CD1c-positive myeloid dendritic cell (primary cell): ENCODE measurements at regions not wholly inside any gene's neighbourhood (a gene's known extent, or its start where the extent isn't known, plus 50 kb on each side); places are given as distances from the start of the nearest gene placed in this dataset.

Source experiments
- DNase-seq: peaks from one replicate; pipeline ENCODE4 v3.0.0-alpha.2; 2016; ENCODE audit errors: extremely low spot score

DNA sequence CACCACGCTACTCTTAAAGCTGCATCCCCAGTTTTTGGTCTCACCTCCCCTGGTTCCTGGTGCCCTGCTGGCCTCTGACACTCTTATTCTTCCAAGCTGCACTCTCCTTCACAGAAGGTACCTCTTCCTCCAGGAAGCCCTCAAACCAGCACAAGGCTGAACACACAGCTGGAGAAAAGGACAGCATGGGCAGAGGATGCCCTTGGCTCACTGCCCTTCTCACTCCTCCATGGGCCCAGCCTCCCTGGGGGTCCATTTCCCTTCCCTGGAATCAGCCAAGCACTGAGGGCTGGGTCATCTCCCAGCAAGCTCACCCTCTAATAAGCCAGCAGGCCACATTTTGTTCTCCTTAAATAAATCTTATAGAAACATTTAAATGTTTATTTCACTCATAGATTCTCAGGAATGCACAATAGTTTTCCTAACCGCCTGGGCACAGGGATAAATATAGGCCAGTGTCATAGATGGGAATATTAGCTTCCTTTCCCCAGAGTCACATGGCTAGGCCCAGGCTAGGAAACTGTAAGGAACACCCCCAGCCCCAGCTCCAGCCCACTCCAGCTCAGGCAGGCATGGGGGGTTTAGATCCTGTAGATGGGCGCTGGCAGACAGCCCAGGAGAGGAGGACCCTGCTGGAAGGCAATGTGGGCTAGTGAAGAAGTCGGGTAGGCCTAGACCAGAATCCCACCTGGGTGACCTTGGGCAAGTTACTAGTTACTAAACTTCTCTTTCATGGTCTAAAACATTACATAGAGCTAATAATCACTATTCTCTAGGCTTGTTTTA is 51.5 kb downstream of the IRAG1 start:
- no peak for DNase-seq

GRCh38 chr11:10641177-10641911 is 52.2 kb downstream of the IRAG1 start:
- DNase-seq: peak; percentile 69

- DNase-seq: peak; percentile 67
Measured at GRCh38 chr11:10640308-10640707, 53.2 kb downstream of the IRAG1 start.

DNA sequence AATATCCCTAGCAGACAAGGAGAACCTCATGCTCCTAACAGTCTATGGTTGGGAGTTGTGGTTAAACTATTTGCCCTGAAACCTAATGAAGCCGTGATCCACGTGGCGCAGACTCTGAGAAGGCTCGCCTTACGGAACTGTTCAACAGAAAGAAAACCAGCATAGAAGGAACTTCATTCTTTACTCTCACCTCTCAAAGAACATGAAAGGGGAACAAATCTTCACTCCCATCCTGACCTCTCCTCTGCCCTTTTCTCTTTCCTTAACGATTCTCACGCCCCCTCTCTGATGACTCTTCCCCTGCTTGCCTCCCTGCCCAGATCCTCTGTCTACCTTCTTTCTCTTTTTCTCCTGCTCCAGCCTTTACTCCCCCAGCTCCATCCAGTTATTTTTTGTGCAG is 54.2 kb downstream of the IRAG1 start:
- peak; percentile 62 for DNase-seq

DNA sequence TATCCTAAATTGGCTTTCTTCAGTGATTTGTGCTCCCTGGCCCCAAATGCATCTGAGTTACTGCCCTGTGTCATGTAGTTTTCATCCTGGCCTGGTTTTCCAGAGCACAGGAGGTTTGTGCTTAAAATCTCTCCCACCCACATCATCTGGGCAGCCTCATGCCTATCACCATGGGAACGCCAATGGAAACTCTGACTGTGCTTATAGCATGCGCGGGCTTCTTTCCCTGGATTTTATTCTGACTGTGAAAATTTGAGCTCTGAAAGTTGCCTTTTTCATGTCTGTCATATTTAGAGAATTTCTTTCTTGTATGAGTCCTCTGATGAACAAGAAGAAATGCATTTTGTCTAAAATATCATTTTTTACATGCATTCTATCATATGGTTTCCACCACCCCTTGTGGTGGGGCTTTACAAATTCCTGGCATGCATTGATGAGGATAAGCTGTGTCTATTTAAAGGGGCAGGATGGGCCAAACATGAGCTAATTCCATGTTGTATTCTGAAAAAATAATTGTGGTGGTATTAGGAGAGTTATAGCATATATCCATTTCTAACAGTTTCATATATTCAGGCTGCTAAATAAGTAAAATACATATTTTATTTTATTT is 55.1 kb downstream of the IRAG1 start:
- DNase-seq: no peak

GRCh38 chr11:10637731-10638151 is 55.8 kb downstream of the IRAG1 start:
- no peak for DNase-seq

DNA sequence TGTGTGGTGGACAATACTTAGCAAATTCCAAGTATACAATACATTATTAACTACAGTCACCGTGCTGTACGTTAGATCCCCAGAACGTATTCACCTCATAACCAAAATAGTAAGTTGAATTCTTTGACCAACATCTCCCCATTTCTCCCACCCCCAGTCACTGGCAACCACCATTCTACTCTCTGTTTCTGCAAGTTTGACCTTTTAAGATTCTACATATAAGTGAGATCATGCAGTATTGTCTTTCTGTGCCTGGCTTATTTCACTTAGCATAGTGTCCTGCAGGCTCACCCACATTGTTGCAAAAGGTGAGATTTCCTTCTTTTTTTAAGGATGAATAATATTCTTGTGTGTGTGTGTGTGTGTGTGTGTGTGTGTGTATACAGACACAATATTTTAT is 59.1 kb downstream of the IRAG1 start:
- DNase-seq: no peak

DNA sequence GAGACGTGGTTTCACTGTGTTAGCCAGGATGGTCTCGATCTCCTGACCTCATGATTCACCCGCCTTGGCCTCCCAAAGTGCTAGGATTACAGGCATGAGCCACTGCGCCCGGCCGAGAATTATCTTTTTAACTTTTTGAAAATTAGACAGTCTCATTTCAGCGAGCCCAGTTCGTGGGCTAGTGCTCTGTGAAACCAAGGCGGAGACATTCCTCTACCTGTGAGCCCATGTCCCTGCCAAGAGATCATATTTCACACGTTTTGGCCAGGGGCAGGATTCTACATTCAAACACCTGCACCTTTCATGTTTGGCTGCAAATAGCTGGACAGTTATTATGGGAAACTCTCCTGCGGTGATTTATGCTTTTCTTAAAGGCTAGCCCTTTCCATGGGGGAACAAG is 60.3 kb downstream of the IRAG1 start:
- DNase-seq: no peak

DNA sequence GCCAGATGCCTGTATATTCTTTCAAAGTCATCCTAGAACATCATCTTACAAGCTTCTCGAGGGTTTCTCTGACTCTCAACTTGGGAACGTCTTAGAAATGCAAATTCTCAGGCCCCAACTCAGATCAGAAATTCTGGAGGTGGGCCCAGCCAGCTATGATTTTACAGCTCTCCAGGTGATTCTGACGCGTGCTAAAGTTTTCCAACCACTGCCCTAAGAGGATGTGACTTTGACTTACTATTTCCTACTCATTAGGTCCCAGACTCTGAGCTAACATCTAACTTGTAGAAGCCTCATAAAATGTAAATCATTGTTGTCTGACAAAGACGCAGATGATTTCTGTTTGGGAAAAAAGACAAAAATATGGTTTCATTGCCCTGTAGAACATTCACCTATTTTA is 61.1 kb downstream of the IRAG1 start:
- DNase-seq: no peak

DNA sequence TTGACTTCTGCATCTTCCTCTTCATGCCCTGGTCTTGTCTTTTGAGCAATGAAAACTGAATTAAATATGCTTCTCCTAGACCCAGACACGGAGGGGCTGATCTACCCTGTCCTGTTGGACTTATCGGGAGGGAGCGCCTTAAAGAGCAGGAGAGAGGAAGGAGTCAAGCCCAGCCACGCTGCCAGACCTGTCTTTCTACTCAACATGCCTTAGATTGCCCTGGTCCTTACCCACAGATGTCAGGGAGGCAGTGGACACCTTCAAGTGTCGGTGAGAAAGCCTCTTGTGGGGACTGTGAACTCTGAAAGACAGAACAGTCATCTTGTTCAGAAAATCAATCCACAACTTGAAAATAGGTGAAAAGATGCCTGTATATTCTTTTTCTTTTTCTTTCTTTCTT is 61.8 kb downstream of the IRAG1 start:
- DNase-seq: no peak

DNA sequence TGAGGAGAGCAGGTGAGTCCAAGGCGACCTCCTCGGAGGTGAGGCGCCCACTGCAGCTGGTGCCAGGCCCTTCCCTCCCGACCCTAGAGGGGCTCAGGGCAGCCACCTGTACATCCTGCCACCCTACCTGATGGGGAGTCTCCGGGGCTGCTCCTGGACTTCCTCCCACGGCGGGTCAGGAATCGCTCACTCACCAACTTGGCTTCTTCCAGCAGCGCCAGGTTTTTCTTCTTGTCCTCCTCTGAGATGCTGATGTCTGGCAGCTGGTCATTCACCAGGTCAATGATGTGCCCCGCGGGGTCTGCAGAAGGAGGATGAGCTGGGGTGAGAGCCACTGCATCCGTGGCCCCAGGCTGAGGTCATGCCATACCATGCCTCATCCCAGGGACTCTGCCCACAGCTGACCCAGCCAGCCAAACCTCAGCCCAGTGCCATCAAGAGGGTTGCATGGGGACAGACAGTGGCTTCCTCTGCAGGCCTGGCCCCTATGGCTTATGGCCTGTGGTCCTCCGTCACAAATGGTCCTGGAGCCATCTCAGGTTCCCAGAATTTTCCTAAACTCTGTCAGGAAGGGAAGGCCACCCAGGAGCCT is 61.0 kb upstream of the LYVE1 start:
- DNase-seq: no peak

DNA sequence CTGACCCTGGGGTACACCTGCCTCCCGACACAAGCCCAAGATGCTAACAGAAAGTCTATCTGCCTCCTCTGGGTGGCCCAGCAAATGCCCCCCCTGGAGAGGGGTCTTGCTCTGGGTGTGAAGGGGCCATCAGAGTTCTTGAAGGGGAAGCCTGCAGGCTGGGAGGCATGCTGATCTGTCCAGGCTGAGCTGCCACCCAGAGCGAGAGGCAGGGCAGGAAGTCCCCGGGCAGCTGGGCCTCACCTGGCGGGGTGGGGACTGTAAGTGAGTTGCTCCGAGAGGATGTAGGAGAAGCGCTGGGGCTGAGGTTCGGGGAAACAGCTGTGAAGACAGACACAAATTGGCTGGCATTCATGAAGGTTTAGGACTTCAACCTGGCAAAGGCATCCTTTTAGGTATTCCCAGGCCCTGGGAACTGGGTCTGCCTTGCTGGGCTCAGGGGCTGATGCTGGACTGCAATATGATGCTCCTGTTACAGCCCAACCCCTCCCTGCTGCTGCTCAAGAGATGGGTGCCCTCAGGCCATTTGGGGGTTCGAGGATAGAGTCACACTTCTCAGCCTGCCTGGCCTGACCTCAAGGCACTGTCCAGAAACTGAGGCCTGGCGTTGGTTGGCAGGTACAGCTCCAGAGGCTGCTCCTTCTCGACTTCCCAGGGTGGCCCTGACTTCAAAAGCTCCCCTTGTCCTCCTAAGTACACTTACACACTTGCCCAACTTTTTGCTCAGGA is 60.2 kb upstream of the LYVE1 start:
- DNase-seq: no peak

GRCh38 chr11:10627816-10628215 is 59.4 kb upstream of the LYVE1 start:
- DNase-seq: no peak

DNA sequence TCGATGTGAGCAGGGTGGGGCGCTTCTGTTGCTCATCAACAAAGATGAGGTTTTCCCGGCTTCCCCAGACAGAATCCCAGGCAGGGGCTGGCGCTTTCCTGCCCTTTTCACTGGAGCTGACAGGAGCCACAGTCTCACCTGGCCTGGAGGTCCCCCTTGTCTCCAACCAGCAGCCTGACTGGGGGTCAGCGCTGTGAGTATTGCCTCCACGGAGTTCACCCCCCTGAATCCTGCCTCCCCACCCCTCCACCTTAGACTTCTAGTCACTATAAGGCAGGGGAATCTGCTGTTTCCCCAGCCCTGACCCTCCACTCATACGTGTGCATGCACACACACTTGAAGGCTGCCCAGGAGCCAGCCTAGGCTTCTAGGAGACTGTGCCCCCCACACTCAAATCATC is 58.8 kb upstream of the LYVE1 start:
- no peak for DNase-seq

GRCh38 chr11:10625982-10626311 is 57.5 kb upstream of the LYVE1 start:
- DNase-seq: no peak

DNA sequence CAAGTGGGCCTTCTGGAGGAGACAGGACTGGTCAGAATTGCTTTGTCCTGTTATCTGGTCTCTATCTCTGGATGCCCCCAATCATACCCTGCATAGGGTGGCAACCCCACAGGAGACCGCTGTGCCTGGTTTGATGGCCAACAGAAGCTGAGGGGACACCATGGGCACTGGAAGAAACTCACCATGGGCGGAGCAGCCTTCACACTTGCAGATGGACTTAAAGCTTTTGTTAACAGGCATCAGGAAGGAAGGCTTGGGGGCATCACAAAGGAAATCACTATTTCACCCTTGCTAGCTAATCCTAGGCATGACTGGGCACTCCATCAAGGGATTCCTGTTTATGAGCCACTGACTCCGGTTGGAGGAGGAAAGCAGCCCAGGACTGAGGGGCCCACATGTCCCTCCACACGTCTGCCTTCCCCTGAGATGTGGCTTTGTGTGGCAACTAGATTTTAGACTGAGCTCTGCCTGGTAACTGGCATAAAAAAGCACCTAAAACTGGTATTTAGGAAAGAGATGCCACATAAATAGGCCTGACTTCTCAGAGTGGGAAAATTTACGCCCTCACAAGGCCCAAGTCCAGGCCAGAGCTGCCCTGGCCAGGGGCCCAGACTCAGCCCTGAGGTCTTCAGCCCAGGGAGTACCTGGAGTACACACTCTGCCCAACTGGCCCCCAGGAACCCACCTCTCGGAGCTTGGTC is 57.0 kb upstream of the LYVE1 start:
- DNase-seq: no peak

- DNase-seq: no peak
Measured at GRCh38 chr11:10623797-10624761, 55.6 kb upstream of the LYVE1 start.

- peak; percentile 86 for DNase-seq
Measured at GRCh38 chr11:10622957-10623791, 54.7 kb upstream of the LYVE1 start.

- DNase-seq: no peak
Measured at GRCh38 chr11:10622108-10622507, 53.6 kb upstream of the LYVE1 start.
